NCI-H128 (cell line): ENCODE measurements at regions not wholly inside any gene's neighbourhood (a gene's known extent, or its start where the extent isn't known, plus 50 kb on each side); places are given as distances from the start of the nearest gene placed in this dataset.

ENCODE experiments used
- DNase-seq: peaks from one replicate; lab custom pipeline; 2025; ENCODE audit not compliant: unreplicated experiment; lab: John Stamatoyannopoulos, UW

DNA sequence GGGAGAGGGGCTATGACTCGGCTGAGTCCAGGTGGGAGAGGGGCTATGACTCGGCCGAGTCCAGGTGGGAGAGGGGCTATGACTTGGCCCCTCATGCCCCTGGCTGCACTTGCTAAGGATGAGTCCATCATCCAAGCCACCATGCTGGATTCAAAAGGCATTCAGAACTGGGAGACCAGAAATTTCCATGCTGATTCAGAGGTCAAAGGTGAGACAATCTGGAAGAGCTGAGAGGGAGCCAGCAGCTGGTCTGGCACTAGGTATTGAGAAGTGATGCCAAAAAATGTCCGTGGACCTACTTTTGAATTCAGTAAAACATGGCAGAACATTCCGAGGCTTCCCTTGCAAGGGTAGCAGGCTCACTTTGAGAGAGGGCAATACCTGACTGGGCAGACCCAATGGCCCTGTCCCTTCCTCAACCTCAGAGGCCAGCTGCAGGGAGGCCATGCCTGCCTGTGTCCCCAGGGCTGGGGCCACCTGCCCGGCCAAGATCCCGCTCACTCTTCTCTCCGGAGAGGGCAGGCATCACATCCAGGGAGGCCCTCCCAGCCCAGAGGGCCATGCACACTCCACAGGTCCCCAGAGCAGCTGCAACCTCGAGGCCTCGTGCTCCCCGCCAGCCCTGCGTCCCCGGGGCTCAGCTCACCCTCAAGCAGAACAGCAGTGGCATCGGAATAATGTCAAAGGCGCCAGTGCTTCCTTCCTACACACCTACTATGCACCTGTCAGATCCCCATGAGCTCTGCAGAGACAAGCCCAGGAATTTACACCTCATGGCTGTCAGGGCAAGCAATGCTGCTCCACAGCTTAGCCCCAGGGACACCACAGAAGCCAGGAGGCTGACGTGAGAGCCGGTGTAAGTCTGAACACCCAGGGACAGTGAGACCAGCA is 80.2 kb upstream of the GPC1 start:
- no peak for DNase-seq

DNA sequence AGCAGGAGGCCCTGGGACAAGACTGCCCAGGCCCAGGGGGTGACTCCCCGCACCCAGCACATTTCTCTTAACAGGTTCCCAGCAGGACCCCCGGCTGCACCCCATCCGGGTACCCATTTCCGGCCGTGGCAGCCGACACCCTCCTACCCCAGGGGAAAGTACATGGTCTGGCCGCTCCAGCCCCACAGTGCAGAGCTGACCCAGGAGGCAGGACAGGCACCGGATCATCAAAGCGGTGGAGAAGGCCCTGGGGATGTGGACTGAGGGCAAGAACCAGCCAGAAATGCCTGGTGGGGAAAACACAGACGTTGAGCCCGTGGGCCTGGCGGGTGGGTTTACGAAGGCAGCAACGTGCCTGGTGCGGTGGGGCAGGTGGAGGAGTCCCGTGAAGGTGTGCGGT is 79.5 kb upstream of the GPC1 start:
- DNase-seq: no peak

DNA sequence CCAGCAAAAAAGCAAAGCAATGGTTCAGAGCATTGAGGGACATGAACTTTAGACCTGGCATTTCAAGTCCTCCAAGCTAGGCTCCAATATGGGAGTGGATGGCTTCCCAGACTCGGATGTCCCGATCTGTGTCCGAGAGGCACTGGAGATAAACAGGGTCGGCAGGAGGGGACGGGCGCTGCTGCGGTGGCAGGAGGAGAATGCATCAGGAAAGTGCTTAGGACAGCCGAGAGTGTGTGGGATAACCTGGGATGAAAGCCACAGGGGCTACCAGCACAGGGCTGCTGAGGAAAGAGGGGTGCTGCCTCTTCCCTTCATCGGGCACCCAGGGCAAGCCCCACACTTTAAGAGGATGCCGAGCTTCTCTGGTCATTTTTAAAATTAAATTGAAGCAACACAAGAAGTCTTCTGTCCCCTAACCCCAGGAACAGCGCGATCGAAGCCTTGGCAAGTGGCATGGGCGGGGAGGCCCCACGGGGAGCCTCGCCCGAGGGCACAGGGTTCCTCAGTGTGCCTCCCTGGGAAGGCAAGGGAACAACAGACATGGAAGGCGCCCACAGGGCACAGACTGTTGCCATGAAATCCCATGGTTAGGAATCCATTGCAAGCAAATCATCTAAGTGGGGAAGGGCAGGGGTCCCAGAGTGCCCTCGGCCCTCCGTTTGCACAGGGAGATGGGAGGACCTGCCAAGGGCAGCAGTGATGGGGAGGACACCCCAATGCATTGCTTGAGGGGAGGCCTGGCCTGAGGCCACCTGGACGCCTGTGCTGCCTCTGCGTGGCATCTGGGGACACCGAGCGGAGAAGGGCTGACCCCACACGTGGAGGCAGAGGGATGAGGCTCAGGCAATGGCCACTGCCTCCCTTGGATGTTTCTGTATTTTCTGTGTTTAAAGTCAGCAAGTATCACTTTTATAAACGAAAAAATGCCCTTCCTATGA is 78.5 kb upstream of the GPC1 start:
- no peak for DNase-seq

DNA sequence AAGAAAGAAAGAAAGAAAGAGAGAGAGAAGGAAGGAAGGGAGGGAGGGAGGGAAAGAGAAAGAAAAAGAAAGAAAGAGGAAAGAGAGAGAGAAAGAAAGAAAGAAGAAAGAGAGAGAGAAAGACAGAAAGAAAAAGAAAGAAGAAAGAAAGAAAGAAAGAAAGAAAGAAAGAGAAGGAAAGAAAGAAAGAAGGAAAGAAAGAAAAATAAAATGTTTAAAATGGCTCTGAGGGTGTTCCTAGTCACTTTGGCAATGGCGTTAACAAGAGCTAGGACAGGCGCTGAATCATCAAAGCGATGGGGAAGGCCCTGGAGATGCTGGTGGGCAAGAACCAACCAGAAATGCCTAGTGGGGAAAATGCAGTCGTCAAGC is 77.8 kb upstream of the GPC1 start:
- DNase-seq: no peak

DNA sequence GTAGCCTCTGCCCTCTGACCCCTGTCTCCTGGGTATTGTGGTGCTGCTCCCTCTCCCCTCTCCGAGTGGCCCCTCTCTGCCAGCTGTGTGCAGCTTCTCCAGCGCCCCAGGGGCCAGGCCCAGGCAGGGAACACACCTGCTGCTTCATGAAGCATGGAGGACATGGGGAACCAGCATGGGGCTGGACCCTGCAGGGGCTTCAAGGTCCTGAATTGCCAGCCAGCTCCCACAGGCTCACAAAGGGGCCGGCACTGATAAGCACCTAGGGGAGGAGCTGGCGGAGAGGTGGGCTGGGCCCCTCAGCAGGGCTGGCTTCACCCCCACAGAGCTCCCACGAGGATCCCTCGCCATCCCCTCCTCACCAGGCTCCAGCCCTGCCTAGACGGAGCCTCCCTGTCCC is 77.4 kb upstream of the GPC1 start:
- no peak for DNase-seq

DNA sequence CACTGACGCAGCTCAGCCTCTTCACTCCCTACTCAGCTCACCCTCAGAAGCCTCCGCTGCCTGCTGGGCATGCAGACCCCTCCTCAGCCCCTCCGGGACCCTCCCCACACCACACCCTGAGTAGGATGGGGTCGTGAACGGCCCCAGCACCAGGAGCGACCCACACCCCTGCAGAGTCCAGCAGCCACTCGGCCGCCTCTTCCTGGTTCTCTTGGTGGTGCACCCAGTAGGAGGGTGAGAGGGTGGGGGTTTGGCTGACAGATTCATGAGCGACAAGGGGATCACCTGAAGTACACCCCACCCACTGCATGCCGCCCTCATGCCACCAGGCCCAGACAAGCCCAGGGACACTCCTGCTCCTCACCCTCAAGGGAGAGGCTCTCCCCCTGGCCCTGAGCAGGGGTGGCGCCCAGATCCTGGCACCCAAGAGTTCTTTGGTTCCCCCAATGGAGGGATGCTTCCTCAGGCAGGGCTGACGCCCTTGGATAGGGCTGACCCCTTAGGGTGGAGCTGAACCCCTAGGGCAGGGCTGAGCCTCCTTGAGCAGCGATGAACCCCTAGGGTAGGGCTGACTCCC is 76.6 kb upstream of the GPC1 start:
- DNase-seq: no peak

DNA sequence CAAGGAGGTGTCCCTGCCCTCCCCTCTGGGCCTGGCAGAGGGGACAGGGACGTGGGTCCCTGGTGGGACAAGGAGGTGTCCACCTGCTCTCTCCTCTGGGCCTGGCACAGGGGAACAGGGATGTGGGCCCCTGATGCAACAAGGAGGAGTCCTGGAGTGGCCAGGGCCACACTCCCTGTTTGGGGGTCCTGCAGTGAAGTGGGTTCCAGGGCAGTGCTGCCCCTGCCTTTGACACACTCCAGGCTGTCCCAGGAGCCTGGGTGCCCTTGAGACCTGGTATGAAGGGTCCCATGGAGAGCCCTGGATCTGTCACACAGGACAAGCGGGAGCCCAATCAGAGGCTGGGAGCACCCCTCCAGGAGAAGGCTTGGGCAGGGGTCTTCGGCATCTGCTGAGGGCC is 75.8 kb upstream of the GPC1 start:
- no peak for DNase-seq

DNA sequence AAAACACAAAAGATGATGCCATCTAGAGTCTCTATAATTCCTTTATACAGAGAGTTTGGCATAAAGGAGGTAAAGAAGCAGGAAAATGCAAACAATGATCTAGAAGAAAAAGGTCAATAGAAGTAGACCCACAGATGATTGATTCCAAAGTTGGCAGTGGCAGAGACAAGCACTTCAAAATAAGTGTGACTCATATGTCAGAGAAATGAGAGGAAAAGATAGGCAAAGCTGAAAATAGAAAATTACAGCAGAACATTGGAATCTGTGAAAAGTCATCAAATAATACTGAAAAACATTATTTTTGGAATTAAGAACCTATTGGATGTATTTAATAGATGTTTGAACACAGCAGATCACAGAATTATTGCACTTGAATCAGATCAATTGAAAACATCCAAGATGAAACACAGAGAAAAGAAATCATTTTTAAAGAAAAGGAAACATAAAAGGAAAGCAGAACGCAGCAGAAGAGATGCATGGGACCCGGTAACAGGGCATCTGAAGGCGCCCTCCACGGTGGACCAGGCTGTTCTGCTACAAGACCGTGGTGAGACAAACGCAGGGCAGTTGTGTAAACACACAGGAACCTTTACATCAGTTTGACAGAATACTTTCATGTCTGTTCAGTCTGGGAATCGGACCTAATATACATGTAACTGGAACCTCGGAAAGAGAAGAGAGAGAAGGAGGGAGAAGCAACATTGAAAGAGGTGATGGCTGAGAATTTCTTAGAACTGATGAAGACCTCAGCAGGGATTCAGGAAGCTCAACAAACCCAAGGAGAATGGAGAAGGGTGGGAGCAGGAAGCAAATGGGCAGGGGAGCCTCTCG is 74.6 kb upstream of the GPC1 start:
- DNase-seq: no peak

DNA sequence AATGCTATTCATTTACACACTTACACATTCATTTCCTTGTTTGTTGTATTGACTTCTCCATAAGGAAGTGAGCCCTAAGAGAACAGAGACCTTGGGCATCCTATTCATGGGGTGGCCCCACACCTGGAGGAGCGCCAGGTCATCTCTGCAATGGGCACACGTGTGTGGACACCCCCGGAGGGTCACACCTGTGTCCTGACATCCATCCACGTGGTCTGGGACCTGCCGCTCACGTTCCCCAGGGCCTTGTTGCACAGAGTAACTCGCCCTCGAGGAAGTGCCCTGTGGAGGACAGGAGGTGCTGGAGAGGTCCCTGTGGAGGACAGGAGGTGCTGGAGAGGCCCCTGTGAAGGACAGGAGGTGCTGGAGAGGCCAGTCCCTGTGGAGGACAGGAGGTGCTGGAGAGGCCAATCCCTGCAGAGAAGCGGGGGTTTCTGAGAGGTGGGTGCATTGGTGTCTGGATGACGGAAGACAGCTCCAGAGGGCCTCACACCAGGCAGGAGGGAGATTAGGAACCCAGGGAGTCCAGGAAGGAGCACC is 73.2 kb upstream of the GPC1 start:
- no peak for DNase-seq

DNA sequence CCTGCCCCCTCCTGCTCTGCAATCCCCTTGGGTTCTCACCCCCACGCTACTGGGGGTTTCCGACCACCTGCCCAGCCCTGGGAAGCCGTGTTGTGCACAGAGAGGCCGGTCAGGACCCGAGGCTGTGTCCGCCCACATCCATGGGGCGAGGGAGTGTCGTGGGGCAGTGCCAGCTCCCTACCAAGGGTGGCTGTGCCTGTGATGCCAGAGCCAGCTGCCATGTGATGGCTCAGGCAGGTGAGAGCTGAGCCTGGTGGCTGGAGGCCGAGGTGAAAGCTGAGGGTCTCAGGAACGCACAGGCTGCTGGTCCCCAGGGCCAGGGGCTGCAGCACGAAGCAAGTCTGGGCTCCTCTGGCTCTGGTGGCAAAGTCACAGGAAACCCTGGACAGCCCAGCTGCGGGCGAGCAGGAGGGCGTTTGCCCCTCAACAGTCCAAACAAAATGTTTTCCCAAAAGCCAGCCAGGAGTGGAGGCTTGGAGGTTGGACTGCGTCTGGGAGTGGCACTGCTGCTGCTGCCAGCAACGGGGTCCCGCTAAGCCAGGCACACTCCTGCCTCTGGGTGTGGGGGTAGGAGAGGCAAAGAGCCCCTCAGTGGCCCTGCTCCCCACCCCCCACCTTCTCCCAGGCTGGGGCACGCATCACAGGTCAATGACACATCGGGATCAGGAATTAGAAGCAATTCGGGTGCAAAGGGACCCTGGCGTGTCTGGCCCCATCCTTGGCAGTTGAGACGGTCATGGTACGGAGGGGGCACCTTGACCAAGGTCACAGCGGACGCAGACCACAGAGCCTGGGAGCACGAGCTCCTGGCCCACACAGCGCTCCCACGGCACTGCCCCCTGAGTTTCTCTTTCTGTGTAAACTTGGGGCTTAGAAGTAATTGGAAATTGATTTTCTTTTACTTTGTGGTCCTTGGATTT is 72.4 kb upstream of the GPC1 start:
- DNase-seq: no peak

DNA sequence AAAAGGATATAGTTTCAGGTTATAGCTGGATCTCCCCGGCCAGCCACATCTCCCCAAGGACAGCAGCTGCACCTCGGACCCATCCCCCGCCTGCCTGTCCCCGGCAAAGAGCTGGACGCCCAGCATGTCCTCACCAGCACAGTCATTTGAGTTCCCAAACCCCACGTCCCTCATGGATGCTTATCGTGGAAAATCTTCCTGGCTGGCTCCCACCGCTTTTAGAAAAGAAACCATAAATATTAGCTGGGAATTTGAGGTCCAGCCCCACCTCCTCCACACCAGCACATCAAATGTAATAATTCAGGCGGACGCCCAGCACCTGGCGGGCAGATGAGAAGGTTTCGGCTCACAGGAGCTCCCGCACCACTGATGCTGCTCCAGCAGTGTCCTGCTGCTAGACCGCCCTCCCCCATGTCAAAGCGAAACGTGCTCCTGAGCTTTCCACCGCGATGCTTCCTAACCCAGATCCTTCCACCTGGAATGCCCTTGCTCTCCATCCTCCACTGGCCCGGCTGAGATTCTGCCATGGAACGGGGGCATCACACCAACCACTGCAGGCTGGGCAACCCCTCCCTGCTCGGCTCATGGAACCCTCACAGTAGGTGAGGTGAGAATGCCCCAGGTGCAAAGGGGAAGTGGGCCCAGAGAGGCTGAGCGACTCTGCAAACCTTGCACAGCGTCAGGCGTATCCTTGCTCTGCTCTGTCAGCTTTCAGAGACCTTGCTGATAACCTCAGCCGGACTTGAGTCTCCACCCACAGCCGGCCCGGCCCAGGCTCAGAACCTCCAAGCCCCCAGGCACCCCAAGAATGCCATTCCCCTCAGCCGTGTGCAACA is 71.5 kb upstream of the GPC1 start:
- no peak for DNase-seq

DNA sequence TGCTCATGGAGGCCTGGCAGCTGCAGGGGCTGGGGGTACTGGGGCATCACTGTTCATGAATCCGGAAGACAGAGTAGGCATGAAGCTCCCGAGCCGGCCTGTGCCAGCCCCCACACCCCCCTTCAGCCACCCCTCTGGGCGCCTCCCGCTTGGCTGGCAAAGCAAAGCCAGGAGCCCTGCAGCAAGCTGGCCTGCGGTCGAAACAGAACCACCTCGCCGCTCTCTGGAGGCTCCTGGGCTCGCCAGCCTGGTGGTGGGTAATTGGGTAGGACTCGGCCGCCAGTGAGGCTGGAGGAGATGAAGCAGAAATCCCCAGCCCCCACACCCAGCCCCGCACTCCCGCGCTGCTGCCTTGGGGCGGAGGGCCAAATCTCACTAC is 70.9 kb upstream of the GPC1 start:
- DNase-seq: no peak

DNA sequence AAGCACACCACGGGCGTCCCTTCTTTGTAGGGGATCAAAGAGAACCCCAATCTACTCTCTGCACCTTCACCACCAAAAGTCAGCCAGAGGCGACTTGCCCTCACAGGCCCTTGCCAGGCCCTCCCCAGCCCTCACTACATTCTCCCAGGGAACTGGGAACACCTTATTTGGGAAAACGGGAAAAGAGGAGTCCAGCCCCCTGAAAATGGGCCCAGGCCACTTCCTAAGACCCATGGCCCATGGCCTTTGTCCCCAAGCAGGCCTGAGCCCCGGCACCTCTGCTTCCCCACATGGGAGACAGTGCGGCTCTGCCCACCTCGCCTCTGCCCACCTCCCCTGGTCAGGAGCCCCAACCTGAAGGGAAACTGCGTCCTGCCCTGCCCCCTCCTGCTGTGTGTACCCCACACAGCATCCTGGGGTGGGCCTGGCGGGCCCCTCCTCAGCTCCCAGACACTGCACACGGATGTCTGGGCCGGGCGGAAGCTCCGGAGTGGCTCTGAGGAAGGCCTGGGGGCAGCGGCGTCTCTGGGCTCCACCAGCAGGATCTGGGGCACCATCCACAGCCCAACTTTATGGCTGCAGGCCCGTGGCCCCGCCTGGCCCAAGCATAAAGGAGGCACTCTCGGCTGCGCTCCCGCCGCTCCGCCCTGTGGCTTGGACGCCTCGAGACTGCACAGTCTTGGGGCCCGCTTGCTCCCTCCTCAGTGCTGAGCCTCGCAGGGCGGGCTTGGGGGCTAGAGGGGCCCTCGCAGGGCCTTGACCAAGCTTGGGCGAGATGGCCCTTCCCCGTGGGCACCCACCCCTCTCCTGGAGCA is 70.3 kb upstream of the GPC1 start:
- no peak for DNase-seq

DNA sequence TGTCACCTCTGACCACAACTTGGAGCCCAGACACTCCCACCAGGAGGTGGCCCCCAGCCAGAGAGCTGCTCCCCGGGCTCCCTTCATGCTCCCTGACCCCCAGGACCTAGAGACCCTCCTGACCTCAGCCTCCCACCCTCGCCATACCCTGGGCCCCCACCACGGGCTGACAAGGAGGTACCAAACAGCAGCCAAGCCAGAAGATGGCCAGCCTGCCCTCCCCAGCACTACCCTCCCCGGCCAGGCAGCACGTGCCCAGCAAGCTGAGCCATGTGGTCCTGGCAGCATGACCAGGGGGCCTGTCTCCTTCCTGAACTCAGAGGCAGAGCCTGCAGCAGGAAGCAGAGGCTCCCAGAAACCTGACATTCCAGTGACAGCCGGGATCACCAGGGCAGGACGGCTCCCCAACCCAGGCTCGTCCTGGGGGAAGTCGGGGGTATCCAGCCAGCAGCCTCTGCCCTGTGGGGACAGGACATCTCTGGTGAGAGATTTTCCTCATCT is 69.4 kb upstream of the GPC1 start:
- no peak for DNase-seq

DNA sequence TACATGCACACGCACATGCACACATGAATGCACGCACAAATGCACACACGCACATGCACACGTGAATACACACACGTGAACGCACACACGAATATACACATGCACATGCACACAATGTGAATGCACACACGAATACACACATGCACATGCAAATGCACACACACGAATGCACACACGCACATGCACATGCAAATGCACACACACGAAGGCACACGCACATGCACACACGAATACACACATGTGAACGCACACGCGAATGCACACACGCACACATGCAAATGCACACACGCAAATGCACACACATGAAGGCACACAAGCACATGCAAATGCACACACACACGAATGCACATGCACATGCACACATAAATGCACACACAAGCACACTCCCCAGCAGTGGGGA is 68.6 kb upstream of the GPC1 start:
- no peak for DNase-seq

DNA sequence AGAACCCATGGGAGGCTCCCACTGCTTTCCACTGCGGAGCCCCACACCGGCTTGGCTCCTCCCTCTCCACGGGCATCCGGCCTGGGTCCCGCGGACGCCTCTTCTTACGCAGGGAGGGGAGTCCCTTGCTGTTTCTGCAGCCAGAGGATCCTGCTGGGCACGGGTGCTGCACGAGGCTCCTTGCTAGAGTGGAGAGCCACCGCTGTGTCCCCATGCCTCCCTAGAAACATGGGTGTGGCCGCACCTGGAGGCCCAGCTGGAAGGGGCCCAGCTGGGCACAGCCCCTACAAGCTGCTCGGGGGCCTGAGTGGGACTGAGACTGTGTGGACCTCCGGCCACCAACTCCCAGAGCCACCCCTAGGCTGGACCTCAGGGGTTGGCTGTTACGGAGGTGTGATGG is 67.7 kb upstream of the GPC1 start:
- DNase-seq: no peak

DNA sequence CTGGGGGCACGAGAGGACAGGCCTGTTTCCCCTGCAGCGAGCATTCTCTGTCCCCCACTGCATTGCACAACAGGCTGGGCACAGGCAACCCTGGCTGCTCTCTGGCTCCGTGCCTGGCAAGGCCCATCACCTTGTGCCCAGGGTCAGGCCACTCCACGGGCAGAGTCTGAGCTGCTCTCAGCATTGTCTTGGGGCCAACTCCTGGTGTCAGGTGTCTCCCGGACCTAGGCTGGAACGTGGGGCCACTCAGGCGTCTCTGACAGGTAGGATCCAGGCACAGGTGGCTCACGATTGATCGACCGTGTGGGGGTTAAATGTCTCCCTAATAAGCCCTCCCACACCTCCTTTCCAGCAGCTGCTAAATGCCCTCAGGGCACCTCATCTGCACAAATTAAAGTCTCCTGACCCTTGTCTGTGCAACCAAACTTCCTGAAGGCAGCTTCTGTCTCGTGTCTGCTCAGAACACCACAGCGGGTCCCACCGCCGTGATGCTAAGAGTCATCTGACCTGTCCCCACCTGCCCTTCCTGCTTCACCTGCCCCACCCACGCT is 66.6 kb upstream of the GPC1 start:
- DNase-seq: no peak
